ENCODE measurements at regions not wholly inside any gene's neighbourhood (a gene's known extent, or its start where the extent isn't known, plus 50 kb on each side); places are given as distances from the start of the nearest gene placed in this dataset.

DNA sequence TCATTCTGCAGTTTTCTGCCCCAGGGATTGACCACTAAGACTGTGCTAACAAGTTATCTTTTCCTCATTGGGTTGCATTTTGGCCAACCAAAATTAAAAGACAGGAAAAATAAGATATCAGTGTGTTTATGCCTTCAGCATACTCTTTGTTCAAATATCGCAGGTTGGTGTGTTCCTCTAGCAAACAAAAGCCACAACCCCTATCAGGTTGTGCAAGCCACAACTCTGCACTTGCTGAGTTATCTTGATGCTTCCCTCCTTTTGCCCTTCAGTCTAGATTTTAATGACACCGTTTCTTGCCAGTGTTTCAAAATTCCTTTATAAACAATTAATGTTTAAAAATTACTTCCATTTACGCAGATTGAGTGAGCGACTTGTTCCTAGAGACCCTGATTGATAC is 1164.2 kb downstream of the NSUN3 start:
- TF ChIP-seq, protein P1, sequence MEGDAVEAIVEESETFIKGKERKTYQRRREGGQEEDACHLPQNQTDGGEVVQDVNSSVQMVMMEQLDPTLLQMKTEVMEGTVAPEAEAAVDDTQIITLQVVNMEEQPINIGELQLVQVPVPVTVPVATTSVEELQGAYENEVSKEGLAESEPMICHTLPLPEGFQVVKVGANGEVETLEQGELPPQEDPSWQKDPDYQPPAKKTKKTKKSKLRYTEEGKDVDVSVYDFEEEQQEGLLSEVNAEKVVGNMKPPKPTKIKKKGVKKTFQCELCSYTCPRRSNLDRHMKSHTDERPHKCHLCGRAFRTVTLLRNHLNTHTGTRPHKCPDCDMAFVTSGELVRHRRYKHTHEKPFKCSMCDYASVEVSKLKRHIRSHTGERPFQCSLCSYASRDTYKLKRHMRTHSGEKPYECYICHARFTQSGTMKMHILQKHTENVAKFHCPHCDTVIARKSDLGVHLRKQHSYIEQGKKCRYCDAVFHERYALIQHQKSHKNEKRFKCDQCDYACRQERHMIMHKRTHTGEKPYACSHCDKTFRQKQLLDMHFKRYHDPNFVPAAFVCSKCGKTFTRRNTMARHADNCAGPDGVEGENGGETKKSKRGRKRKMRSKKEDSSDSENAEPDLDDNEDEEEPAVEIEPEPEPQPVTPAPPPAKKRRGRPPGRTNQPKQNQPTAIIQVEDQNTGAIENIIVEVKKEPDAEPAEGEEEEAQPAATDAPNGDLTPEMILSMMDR (IDR thresholded peaks at IDR 0.05): no peak
- no peak for TF ChIP-seq EZH2 (IDR thresholded peaks at IDR 0.05; ENCODE audit: borderline replicate concordance, insufficient read depth, low read depth, low read length, poor library complexity, severe bottlenecking)

Data from B cell (primary cell).